Sigmoid colon (tissue), 6 donors: ENCODE measurements at regions not wholly inside any gene's neighbourhood (a gene's known extent, or its start where the extent isn't known, plus 50 kb on each side); places are given as distances from the start of the nearest gene placed in this dataset.

Experiments
- DNase-seq: peaks from one replicate; pipeline ENCODE4 v3.0.0-alpha.2; 2019
- H3K27ac ChIP-seq, 4 donors: fragments of 200-600 bp; sonication (generic); one replicate each; pipeline ENCODE4 v1.5.1; 2016 to 2019; ENCODE audit warnings: mild to moderate bottlenecking in 1 of 4
- H3K27me3 ChIP-seq, 3 donors: fragments of 200-600 bp; sonication (generic); one replicate each; pipeline ENCODE4 v1.5.1; 2019; ENCODE audit warnings: mild to moderate bottlenecking in 1 of 3
- H3K36me3 ChIP-seq, 4 donors: fragments of 200-600 bp; sonication (generic); one replicate each; pipeline ENCODE4 v1.5.1; 2016 to 2019
- H3K4me1 ChIP-seq, 4 donors: fragments of 200-600 bp; sonication (generic); one replicate each; pipeline ENCODE4 v1.5.1; 2017 to 2019
- H3K4me3 ChIP-seq, 4 donors: fragments of 200-600 bp; sonication (generic); one replicate each; pipeline ENCODE4 v1.5.1; 2017 to 2019; ENCODE audit warnings: mild to moderate bottlenecking in 2 of 4, moderate library complexity in 1 of 4
- H3K9me3 ChIP-seq, 4 donors: fragments of 200-600 bp in 3 of 4; sonication (generic) in 3 of 4; one replicate each; pipeline versions ENCODE4 v1.5.1 to v1.6.1; 2013 to 2019
- CTCF ChIP-seq, 4 experiments: fragments of 450-650 bp in 3 of 4; fragments of 200-600 bp in 1 of 4; IDR thresholded peaks; one replicate each; pipeline ENCODE4 v1.5.1; 2016 to 2019; ENCODE audit warnings: antibody characterized with exemption in 4 of 4, mild to moderate bottlenecking in 3 of 4, moderate library complexity in 2 of 4
- EP300 ChIP-seq, 4 donors: sonication (generic); formaldehyde crosslinking; IDR thresholded peaks; one replicate each; pipeline ENCODE4 v1.6.1; 2017; ENCODE audit warnings: antibody characterized with exemption in 4 of 4
- POLR2A ChIP-seq, 2 donors: fragments of 450-650 bp; IDR thresholded peaks; one replicate each; pipeline ENCODE4 v1.6.1; 2016; ENCODE audit warnings: antibody characterized with exemption in 2 of 2, mild to moderate bottlenecking in 2 of 2, moderate library complexity in 2 of 2
- POLR2AphosphoS5 ChIP-seq, 4 donors: sonication (generic); formaldehyde crosslinking; IDR thresholded peaks; one replicate each; pipeline ENCODE4 v1.6.1; 2017; ENCODE audit warnings: antibody characterized with exemption in 4 of 4
- WGBS, 2 donors: extraction: QIAGEN DNeasy Blood & Tissue Kit; methylation state at CpG; one replicate each; pipeline ENCODE4 v1.1.7; 2013; 5-methylcytosine and 5-hydroxymethylcytosine counted together
- intact Hi-C: fragments of 100-400 bp; cut with DNase I; formaldehyde crosslinking; loops from one replicate; pipeline ENCODE4 v1.15.1; 2023
- donor health status: healthy with polysubstance abuse.
- donor health status: healthy.

- no peak for DNase-seq
- no peaks in the 10 kb centered on the region for H3K9me3 ChIP-seq
- no peaks in the 10 kb centered on the region for H3K4me1 ChIP-seq
- no peak overlapping the region for H3K27ac ChIP-seq
- intact Hi-C loops = no loop called here
- WGBS, 2 donors = 57 to 66% methylated on average over 4 of the region's 4 CpGs
- H3K4me3 ChIP-seq = no peak overlapping the region
- peaks cover 0 to 3% (median 0%) of the 10 kb centered on the region in 3 donors for H3K27me3 ChIP-seq
- TF ChIP-seq POLR2A (IDR thresholded peaks at IDR 0.05) (no peak), CTCF (IDR thresholded peaks at IDR 0.05) (no peak), EP300 (IDR thresholded peaks at IDR 0.05) (no peak), POLR2AphosphoS5 (IDR thresholded peaks at IDR 0.05) (no peak)
- no peaks in the 10 kb centered on the region for H3K36me3 ChIP-seq
Observed at GRCh38 chr5:98604721-98605425, 168.6 kb upstream of the RGMB start.

- H3K27ac ChIP-seq = no peak overlapping the region
- no peaks in the 10 kb centered on the region for H3K9me3 ChIP-seq
- no peaks in the 10 kb centered on the region for H3K36me3 ChIP-seq
- intact Hi-C loops = no loop called here
- H3K4me3 ChIP-seq = no peak overlapping the region
- DNase-seq = no peak
- no peak for TF ChIP-seq CTCF (IDR thresholded peaks at IDR 0.05)
- TF ChIP-seq POLR2A (IDR thresholded peaks at IDR 0.05) = no peak
- no peak for TF ChIP-seq POLR2AphosphoS5 (IDR thresholded peaks at IDR 0.05)
- no peak for TF ChIP-seq EP300 (IDR thresholded peaks at IDR 0.05)
- 94 to 95% methylated on average over 1 of the region's 1 CpG for WGBS, 2 donors
- no peaks in the 10 kb centered on the region for H3K4me1 ChIP-seq
- H3K27me3 ChIP-seq = peaks cover 0 to 3% (median 0%) of the 10 kb centered on the region in 3 donors
Observed at GRCh38 chr5:98605426-98605825, 168.0 kb upstream of the RGMB start.

- TF ChIP-seq EP300 (IDR thresholded peaks at IDR 0.05) (no peak), POLR2AphosphoS5 (IDR thresholded peaks at IDR 0.05) (no peak), POLR2A (IDR thresholded peaks at IDR 0.05) (no peak), CTCF (IDR thresholded peaks at IDR 0.05) (no peak)
- no peaks in the 10 kb centered on the region for H3K36me3 ChIP-seq
- H3K4me3 ChIP-seq = no peak overlapping the region
- no peaks in the 10 kb centered on the region for H3K9me3 ChIP-seq
- 71 to 83% methylated on average over 2 of the region's 2 CpGs for WGBS, 2 donors
- H3K27me3 ChIP-seq = peaks cover 0 to 3% (median 0%) of the 10 kb centered on the region in 3 donors
- no peak for DNase-seq
- H3K27ac ChIP-seq = no peak overlapping the region
- intact Hi-C loops = no loop called here
- no peaks in the 10 kb centered on the region for H3K4me1 ChIP-seq
Observed at GRCh38 chr5:98606961-98607360, 166.5 kb upstream of the RGMB start.

- H3K27ac ChIP-seq = no peak overlapping the region
- peaks cover 0 to 3% (median 0%) of the 10 kb centered on the region in 3 donors for H3K27me3 ChIP-seq
- 67 to 75% methylated on average over 3 of the region's 3 CpGs for WGBS, 2 donors
- H3K9me3 ChIP-seq = no peaks in the 10 kb centered on the region
- intact Hi-C loops = no loop called here
- H3K36me3 ChIP-seq = no peaks in the 10 kb centered on the region
- TF ChIP-seq POLR2A (IDR thresholded peaks at IDR 0.05) (no peak), CTCF (IDR thresholded peaks at IDR 0.05) (no peak), EP300 (IDR thresholded peaks at IDR 0.05) (no peak), POLR2AphosphoS5 (IDR thresholded peaks at IDR 0.05) (no peak)
- no peak overlapping the region for H3K4me3 ChIP-seq
- no peak for DNase-seq
- no peaks in the 10 kb centered on the region for H3K4me1 ChIP-seq
Observed at GRCh38 chr5:98608052-98608451, 165.4 kb upstream of the RGMB start.

- Histone ChIP-seq H3K27me3 (no peaks in the 10 kb centered on the region), H3K27ac (no peak overlapping the region), H3K4me1 (no peaks in the 10 kb centered on the region), H3K9me3 (no peaks in the 10 kb centered on the region), H3K36me3 (no peaks in the 10 kb centered on the region), H3K4me3 (no peak overlapping the region)
- no peak for DNase-seq
- 82 to 91% methylated on average over 1 of the region's 1 CpG for WGBS, 2 donors
- intact Hi-C loops = no loop called here
- no peak for TF ChIP-seq EP300 (IDR thresholded peaks at IDR 0.05)
- TF ChIP-seq CTCF (IDR thresholded peaks at IDR 0.05) = no peak
- TF ChIP-seq POLR2A (IDR thresholded peaks at IDR 0.05) = no peak
- TF ChIP-seq POLR2AphosphoS5 (IDR thresholded peaks at IDR 0.05) = no peak
Observed at GRCh38 chr5:98614341-98614740, 159.1 kb upstream of the RGMB start.
